ENCODE measurements at regions not wholly inside any gene's neighbourhood (a gene's known extent, or its start where the extent isn't known, plus 50 kb on each side); places are given as distances from the start of the nearest gene placed in this dataset.

- TF ChIP-seq CTCF (IDR thresholded peaks at IDR 0.05) = no peak
- no peak for DNase-seq
- no peak overlapping the region for H3K27ac Mint-ChIP-seq
- H3K4me1 Mint-ChIP-seq (ENCODE audit: low read depth) = no peaks in the 10 kb centered on the region
- H3K27me3 Mint-ChIP-seq (ENCODE audit: insufficient read depth) = no peaks in the 10 kb centered on the region
- no peak overlapping the region for H3K4me3 Mint-ChIP-seq
- H3K36me3 Mint-ChIP-seq (ENCODE audit: low read depth) = no peaks in the 10 kb centered on the region
- peaks cover 36% of the 10 kb centered on the region for H3K9me3 Mint-ChIP-seq
Observed at GRCh38 chr13:67867206-67867605, 637.1 kb upstream of the PCDH9 start.

- Mint-ChIP-seq H3K27ac (no peak overlapping the region), H3K27me3 (ENCODE audit: insufficient read depth) (no peaks in the 10 kb centered on the region), H3K4me3 (no peak overlapping the region), H3K36me3 (ENCODE audit: low read depth) (no peaks in the 10 kb centered on the region), H3K9me3 (peaks cover 54% of the 10 kb centered on the region), H3K4me1 (ENCODE audit: low read depth) (no peaks in the 10 kb centered on the region)
- TF ChIP-seq CTCF (IDR thresholded peaks at IDR 0.05) = no peak
- DNase-seq = no peak
Observed at GRCh38 chr13:67860315-67860714, 630.2 kb upstream of the PCDH9 start.

- Mint-ChIP-seq H3K4me3 (no peak overlapping the region), H3K27me3 (ENCODE audit: insufficient read depth) (no peaks in the 10 kb centered on the region), H3K4me1 (ENCODE audit: low read depth) (no peaks in the 10 kb centered on the region), H3K27ac (no peak overlapping the region), H3K36me3 (ENCODE audit: low read depth) (no peaks in the 10 kb centered on the region), H3K9me3 (peaks cover 50% of the 10 kb centered on the region)
- no peak for DNase-seq
- TF ChIP-seq CTCF (IDR thresholded peaks at IDR 0.05) = no peak
Observed at GRCh38 chr13:67859904-67860303, 629.8 kb upstream of the PCDH9 start.

- no peaks in the 10 kb centered on the region for H3K27me3 Mint-ChIP-seq (ENCODE audit: insufficient read depth)
- DNase-seq = no peak
- no peaks in the 10 kb centered on the region for H3K4me1 Mint-ChIP-seq (ENCODE audit: low read depth)
- TF ChIP-seq CTCF (IDR thresholded peaks at IDR 0.05) = no peak
- no peak overlapping the region for H3K4me3 Mint-ChIP-seq
- no peaks in the 10 kb centered on the region for H3K36me3 Mint-ChIP-seq (ENCODE audit: low read depth)
- peaks cover 39% of the 10 kb centered on the region for H3K9me3 Mint-ChIP-seq
- H3K27ac Mint-ChIP-seq = no peak overlapping the region
Observed at GRCh38 chr13:67857581-67858310, 627.6 kb upstream of the PCDH9 start.

- DNase-seq = no peak
- H3K27ac Mint-ChIP-seq = no peak overlapping the region
- no peaks in the 10 kb centered on the region; the same call in 1 of the 2 replicates for H3K27me3 Mint-ChIP-seq (ENCODE audit: insufficient read depth)
- no peak overlapping the region for H3K4me3 Mint-ChIP-seq
- no peaks in the 10 kb centered on the region for H3K4me1 Mint-ChIP-seq (ENCODE audit: low read depth)
- H3K36me3 Mint-ChIP-seq (ENCODE audit: low read depth) = no peaks in the 10 kb centered on the region
- no peak for TF ChIP-seq CTCF (IDR thresholded peaks at IDR 0.05)
- peaks cover 41% of the 10 kb centered on the region for H3K9me3 Mint-ChIP-seq
Observed at GRCh38 chr13:67856955-67857354, 626.8 kb upstream of the PCDH9 start.
